Upper lobe of left lung (tissue), 4 donors: ENCODE measurements at regions not wholly inside any gene's neighbourhood (a gene's known extent, or its start where the extent isn't known, plus 50 kb on each side); places are given as distances from the start of the nearest gene placed in this dataset.

Experiments
- POLR2AphosphoS5 ChIP-seq, 2 donors: sonication (generic); formaldehyde crosslinking; IDR thresholded peaks; one replicate each; pipeline ENCODE4 v1.5.1; 2017; ENCODE audit warnings: antibody characterized with exemption in 2 of 2
- TF ChIP-seq, protein P1 (sequence below), 6 experiments: fragments of 450-650 bp in 4 of 6; fragments of 200-600 bp in 2 of 6; sonication (generic) in 2 of 6; IDR thresholded peaks; one replicate each; pipeline ENCODE4 v1.5.1; 2016 to 2019; ENCODE audit warnings: antibody characterized with exemption in 6 of 6

DNA sequence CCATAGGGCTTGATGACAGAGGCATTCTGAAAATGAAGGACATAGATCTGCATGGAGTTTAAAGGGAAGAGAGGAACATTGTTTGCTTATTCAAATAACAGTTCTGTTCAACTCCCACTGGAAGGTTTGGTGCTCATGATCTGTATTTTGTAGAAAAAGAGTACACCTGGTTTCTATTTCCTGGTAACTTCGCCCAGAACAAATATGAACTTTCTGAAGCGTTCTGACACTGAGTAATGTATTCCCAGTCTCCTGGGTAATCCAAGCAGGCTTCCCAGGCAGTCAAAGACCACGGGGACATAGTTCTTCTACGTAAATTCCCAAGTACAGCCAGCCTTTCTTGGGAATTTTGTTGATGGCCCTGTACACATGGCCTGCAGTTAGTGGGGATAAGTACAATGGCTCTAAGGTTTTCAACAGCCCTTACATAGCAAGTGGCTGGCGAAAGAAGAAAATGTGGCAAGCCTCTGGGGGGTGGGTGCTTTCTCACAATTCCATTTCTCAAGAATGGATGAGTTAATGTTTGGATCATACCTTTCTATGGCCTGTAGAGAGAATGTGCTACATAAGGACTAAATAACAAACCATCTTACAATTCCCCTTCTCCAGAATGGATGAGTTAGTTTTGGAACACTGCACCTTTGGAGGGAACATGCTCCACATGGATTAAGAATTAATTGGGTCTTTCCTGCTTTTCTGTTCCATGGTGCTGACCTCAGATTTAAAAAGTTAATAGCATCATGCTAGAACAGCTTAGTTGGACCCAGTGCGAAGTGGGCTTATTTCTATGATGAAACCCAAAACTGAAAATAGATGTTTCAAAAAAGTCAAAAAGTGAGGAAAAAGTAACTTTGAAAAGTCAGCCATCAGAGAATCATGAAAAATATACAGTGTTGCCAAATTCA is 52.7 kb downstream of the COL6A6 start:
- TF ChIP-seq, protein P1, sequence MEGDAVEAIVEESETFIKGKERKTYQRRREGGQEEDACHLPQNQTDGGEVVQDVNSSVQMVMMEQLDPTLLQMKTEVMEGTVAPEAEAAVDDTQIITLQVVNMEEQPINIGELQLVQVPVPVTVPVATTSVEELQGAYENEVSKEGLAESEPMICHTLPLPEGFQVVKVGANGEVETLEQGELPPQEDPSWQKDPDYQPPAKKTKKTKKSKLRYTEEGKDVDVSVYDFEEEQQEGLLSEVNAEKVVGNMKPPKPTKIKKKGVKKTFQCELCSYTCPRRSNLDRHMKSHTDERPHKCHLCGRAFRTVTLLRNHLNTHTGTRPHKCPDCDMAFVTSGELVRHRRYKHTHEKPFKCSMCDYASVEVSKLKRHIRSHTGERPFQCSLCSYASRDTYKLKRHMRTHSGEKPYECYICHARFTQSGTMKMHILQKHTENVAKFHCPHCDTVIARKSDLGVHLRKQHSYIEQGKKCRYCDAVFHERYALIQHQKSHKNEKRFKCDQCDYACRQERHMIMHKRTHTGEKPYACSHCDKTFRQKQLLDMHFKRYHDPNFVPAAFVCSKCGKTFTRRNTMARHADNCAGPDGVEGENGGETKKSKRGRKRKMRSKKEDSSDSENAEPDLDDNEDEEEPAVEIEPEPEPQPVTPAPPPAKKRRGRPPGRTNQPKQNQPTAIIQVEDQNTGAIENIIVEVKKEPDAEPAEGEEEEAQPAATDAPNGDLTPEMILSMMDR (IDR thresholded peaks at IDR 0.05), result no peak
- TF ChIP-seq POLR2AphosphoS5 (IDR thresholded peaks at IDR 0.05), result no peak
